ENCODE measurements at regions not wholly inside any gene's neighbourhood (a gene's known extent, or its start where the extent isn't known, plus 50 kb on each side); places are given as distances from the start of the nearest gene placed in this dataset.
"Not testable (repeated sequence)": the region's sequence is repeated elsewhere in the genome, so short reads cannot be mapped to it uniquely, and the experiment has no call there.

DNA sequence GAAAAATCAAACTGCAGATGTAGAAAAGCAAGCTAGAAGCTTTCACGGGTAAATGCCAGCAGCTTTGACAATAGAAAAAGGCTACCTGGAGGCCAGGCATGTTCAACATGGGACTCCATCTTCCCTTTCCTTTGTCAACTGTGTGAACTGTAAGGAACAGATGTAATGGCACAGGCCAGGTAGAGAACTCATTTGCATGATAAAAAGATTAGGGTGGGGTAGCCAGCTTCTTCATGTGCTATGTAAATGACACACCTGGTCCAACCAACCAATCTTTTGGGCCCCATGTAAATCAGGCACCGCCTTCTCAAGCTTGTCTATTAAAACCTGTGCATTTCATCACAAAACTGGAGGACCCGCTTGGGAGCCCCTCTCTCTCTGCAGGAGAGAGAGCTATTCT is 686.5 kb upstream of the GOLIM4 start (continued):
- TF ChIP-seq, protein P1, sequence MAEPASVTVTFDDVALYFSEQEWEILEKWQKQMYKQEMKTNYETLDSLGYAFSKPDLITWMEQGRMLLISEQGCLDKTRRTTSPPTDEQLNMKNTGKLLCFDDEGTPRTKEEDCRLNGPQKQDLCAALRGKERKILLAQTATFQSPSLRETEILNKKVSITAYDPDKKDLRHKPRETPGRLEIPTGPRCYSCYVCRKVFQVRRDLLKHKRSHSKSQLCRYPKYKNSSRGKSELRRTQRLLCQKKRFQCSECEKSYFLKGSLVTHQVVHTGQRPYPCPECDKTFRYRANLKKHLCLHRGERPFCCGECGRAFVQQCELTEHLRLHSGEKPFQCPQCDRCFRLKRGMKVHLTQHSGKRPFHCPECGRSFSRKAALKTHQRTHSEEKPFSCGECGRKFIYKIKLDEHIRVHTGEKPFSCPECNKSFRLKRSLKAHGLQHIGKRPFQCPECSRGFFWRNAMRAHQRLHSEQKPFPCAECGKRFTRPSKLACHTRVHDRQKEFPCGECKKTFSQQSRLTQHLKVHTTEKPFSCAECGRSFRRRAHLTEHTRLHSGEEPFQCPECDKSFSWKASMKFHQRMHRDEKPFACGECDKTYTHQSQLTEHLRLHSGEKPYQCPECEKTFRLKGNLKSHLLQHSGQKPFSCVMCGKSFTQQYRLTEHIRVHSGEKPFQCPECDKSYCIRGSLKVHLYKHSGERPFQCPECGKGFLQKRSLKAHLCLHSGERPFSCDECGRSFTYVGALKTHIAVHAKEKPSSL (CRISPR knock-in tag; conservative IDR thresholded peaks at IDR 0.05) = no peak

DNA sequence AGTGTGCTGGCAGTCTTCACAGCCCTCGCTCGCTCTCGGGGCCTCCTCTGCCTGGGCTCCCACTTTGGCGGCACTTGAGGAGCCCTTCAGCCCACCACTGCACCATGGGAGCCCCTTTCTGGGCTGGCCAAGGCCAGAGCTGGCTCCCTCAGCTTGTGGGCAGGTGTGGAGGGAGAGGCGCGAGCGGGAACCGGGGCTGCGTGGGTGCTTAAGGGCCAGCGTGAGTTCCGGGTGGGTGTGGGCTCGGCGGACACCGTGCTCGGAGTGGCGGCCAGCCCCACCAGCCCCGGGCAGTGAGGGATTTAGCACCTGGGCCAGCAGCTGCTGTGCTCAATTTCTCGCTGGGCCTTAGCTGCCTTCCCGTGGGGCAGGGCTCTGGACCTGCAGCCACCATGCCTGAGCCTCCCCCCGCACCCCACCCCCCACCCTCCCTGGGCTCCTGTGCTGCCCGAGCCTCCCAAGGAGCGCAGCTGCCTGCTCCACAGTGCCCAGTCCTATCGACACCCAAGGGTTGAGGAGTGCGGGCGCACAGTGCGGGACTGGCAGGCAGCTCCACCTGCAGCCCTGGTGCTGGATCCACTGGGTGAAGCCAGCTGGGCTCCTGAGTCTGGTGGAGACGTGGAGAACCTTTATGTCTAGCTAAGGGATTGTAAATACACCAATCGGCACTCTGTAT is 684.4 kb upstream of the GOLIM4 start:
- DNase-seq (ENCODE audit: low spot score); ATAC-seq; H3K27me3 Mint-ChIP-seq (ENCODE audit: low read depth); H3K4me3 Mint-ChIP-seq; POLR2A ChIA-PET; CTCF ChIA-PET; H3K27ac Mint-ChIP-seq: not testable (repeated sequence)
- H3K36me3 Mint-ChIP-seq = peaks cover 27% of the 10 kb centered on the region
- peaks cover 47% of the 10 kb centered on the region for H3K9me3 Mint-ChIP-seq
- H3K4me1 Mint-ChIP-seq = peaks cover 17% of the 10 kb centered on the region

DNA sequence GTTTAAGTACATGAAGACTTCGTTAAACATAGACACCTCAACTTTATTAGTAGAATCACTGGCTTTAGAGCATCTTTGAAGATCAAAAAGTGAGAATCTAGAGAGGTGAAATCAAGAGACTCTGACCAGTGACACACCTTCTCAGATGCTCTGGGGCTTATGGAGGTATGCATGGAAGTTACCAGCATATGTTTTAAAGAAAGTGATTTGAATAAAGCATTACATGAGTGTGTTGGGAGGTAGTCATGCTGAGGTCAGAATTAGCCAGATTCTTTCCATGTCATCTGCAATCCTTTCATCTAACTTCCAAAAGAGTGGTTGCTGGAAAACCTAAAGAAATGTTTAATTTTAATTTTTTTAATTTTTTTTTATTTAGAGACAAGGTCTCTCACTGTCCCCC is 658.0 kb upstream of the GOLIM4 start:
- no peaks in the 10 kb centered on the region for H3K4me1 Mint-ChIP-seq
- peaks cover 3% of the 10 kb centered on the region; the same call in 1 of the 2 replicates for H3K36me3 Mint-ChIP-seq
- H3K9me3 Mint-ChIP-seq = peaks cover 9% of the 10 kb centered on the region
- H3K4me3 Mint-ChIP-seq = no peak overlapping the region
- CTCF ChIA-PET = no interaction called here
- no peak overlapping the region for H3K27ac Mint-ChIP-seq
- no peak for ATAC-seq
- TF ChIP-seq PRRX2 (CRISPR knock-in tag; IDR thresholded peaks at IDR 0.05) (no peak), ZNF138 (CRISPR knock-in tag; conservative IDR thresholded peaks at IDR 0.05) (no peak), NFYB (CRISPR knock-in tag; conservative IDR thresholded peaks at IDR 0.05; ENCODE audit: low read depth) (no peak), CREB1 (CRISPR knock-in tag; IDR thresholded peaks at IDR 0.05) (no peak), ZNF416 (CRISPR knock-in tag; IDR thresholded peaks at IDR 0.05) (no peak), ELF4 (CRISPR knock-in tag; IDR thresholded peaks at IDR 0.05; ENCODE audit: low read depth) (no peak), GRHL2 (CRISPR knock-in tag; IDR thresholded peaks at IDR 0.05; ENCODE audit: insufficient replicate concordance, severe bottlenecking) (no peak), FOXJ3 (CRISPR knock-in tag; IDR thresholded peaks at IDR 0.05; ENCODE audit: borderline replicate concordance) (no peak)
- TF ChIP-seq, protein P2, sequence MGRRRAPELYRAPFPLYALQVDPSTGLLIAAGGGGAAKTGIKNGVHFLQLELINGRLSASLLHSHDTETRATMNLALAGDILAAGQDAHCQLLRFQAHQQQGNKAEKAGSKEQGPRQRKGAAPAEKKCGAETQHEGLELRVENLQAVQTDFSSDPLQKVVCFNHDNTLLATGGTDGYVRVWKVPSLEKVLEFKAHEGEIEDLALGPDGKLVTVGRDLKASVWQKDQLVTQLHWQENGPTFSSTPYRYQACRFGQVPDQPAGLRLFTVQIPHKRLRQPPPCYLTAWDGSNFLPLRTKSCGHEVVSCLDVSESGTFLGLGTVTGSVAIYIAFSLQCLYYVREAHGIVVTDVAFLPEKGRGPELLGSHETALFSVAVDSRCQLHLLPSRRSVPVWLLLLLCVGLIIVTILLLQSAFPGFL (CRISPR knock-in tag; IDR thresholded peaks at IDR 0.05; ENCODE audit: borderline replicate concordance) = no peak
- TF ChIP-seq, protein P3, sequence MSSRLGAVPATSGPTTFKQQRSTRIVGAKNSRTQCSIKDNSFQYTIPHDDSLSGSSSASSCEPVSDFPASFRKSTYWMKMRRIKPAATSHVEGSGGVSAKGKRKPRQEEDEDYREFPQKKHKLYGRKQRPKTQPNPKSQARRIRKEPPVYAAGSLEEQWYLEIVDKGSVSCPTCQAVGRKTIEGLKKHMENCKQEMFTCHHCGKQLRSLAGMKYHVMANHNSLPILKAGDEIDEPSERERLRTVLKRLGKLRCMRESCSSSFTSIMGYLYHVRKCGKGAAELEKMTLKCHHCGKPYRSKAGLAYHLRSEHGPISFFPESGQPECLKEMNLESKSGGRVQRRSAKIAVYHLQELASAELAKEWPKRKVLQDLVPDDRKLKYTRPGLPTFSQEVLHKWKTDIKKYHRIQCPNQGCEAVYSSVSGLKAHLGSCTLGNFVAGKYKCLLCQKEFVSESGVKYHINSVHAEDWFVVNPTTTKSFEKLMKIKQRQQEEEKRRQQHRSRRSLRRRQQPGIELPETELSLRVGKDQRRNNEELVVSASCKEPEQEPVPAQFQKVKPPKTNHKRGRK (CRISPR knock-in tag; IDR thresholded peaks at IDR 0.05; ENCODE audit: borderline replicate concordance) = no peak
- TF ChIP-seq, protein P4, sequence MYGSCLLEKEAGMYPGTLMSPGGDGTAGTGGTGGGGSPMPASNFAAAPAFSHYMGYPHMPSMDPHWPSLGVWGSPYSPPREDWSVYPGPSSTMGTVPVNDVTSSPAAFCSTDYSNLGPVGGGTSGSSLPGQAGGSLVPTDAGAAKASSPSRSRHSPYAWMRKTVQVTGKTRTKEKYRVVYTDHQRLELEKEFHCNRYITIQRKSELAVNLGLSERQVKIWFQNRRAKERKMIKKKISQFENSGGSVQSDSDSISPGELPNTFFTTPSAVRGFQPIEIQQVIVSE (CRISPR knock-in tag; IDR thresholded peaks at IDR 0.05; ENCODE audit: borderline replicate concordance) = no peak
- H3K27me3 Mint-ChIP-seq (ENCODE audit: low read depth) = no peaks in the 10 kb centered on the region
- no peak for DNase-seq (ENCODE audit: low spot score)
- POLR2A ChIA-PET = no interaction called here

DNA sequence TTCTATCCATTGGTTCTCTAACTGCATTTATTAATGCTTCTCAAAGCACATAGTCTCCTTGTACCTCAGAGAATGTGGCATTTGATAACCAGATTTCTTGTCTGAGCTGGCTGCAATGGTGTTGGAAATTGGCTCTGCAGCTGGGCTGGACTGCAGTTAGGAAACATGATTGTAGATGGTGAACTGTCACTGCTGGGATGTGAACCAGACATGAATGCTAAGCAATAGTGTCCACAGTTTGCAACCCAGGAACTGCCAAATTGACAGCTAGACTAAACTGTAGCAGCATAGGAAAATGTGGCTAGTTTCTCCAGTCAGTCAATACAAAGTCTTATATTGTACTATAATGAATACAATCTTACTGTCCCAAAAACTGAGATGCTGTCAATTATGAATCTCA is 656.6 kb upstream of the GOLIM4 start:
- DNase-seq (ENCODE audit: low spot score) (no peak), ATAC-seq (no peak)
- POLR2A ChIA-PET = no interaction called here
- Mint-ChIP-seq H3K4me1 (no peaks in the 10 kb centered on the region; the same call in 1 of the 2 replicates), H3K9me3 (peaks cover 2% of the 10 kb centered on the region), H3K36me3 (peaks cover 2% of the 10 kb centered on the region; the same call in 1 of the 2 replicates), H3K27ac (no peak overlapping the region), H3K27me3 (ENCODE audit: low read depth) (no peaks in the 10 kb centered on the region), H3K4me3 (no peak overlapping the region)
- CTCF ChIA-PET = no interaction called here
- TF ChIP-seq, protein P5, sequence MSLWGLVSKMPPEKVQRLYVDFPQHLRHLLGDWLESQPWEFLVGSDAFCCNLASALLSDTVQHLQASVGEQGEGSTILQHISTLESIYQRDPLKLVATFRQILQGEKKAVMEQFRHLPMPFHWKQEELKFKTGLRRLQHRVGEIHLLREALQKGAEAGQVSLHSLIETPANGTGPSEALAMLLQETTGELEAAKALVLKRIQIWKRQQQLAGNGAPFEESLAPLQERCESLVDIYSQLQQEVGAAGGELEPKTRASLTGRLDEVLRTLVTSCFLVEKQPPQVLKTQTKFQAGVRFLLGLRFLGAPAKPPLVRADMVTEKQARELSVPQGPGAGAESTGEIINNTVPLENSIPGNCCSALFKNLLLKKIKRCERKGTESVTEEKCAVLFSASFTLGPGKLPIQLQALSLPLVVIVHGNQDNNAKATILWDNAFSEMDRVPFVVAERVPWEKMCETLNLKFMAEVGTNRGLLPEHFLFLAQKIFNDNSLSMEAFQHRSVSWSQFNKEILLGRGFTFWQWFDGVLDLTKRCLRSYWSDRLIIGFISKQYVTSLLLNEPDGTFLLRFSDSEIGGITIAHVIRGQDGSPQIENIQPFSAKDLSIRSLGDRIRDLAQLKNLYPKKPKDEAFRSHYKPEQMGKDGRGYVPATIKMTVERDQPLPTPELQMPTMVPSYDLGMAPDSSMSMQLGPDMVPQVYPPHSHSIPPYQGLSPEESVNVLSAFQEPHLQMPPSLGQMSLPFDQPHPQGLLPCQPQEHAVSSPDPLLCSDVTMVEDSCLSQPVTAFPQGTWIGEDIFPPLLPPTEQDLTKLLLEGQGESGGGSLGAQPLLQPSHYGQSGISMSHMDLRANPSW (CRISPR knock-in tag; conservative IDR thresholded peaks at IDR 0.05; ENCODE audit: low read depth) = no peak
- TF ChIP-seq SOX15 (CRISPR knock-in tag; IDR thresholded peaks at IDR 0.05) (no peak), FOXP1 (CRISPR knock-in tag; IDR thresholded peaks at IDR 0.05; ENCODE audit: borderline replicate concordance) (no peak), SMAD3 (CRISPR knock-in tag; IDR thresholded peaks at IDR 0.05; ENCODE audit: borderline replicate concordance) (no peak), ZNF232 (CRISPR knock-in tag; IDR thresholded peaks at IDR 0.05) (no peak)
- TF ChIP-seq, protein P6, sequence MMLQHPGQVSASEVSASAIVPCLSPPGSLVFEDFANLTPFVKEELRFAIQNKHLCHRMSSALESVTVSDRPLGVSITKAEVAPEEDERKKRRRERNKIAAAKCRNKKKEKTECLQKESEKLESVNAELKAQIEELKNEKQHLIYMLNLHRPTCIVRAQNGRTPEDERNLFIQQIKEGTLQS (CRISPR knock-in tag; conservative IDR thresholded peaks at IDR 0.05) = no peak
- TF ChIP-seq, protein P7, sequence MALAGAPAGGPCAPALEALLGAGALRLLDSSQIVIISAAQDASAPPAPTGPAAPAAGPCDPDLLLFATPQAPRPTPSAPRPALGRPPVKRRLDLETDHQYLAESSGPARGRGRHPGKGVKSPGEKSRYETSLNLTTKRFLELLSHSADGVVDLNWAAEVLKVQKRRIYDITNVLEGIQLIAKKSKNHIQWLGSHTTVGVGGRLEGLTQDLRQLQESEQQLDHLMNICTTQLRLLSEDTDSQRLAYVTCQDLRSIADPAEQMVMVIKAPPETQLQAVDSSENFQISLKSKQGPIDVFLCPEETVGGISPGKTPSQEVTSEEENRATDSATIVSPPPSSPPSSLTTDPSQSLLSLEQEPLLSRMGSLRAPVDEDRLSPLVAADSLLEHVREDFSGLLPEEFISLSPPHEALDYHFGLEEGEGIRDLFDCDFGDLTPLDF (CRISPR knock-in tag; IDR thresholded peaks at IDR 0.05) = no peak
